ENCODE measurements at regions not wholly inside any gene's neighbourhood (a gene's known extent, or its start where the extent isn't known, plus 50 kb on each side); places are given as distances from the start of the nearest gene placed in this dataset.

- H3K36me3 ChIP-seq = no peaks in the 10 kb centered on the region
Measured at GRCh38 chr2:192885569-192886160, 690.9 kb upstream of the TMEFF2 start.

GRCh38 chr2:192877159-192877558, 682.4 kb upstream of the TMEFF2 start:
- no peak for TF ChIP-seq CTCF (IDR thresholded peaks at IDR 0.05)
- Histone ChIP-seq H3K36me3 (no peaks in the 10 kb centered on the region), H3K4me3 (no peak overlapping the region), H3K4me1 (ENCODE audit: control insufficient read depth in 1 of 2, low read depth in 2 of 2) (no peaks in the 10 kb centered on the region), H3K27ac (no peak overlapping the region), H3K27me3 (replicated peaks; ENCODE audit: insufficient read depth) (no peaks in the 10 kb centered on the region), H3K9me3 (no peaks in the 10 kb centered on the region)
- ATAC-seq (ENCODE audit: insufficient number of reproducible peaks, low FRiP score, low read depth) (no peak), DNase-seq (ENCODE audit: low spot score) (no peak)

More at GRCh38 chr2:192885569-192886160, 690.9 kb upstream of the TMEFF2 start:
- H3K27ac ChIP-seq = no peak overlapping the region
- no peaks in the 10 kb centered on the region for H3K9me3 ChIP-seq
- DNase-seq (ENCODE audit: low spot score) (no peak), ATAC-seq (ENCODE audit: insufficient number of reproducible peaks, low FRiP score, low read depth) (no peak)
- no peak overlapping the region for H3K4me3 ChIP-seq
- H3K27me3 ChIP-seq (replicated peaks; ENCODE audit: insufficient read depth) = no peaks in the 10 kb centered on the region
- H3K4me1 ChIP-seq (ENCODE audit: control insufficient read depth in 1 of 2, low read depth in 2 of 2) = no peaks in the 10 kb centered on the region
- TF ChIP-seq CTCF (IDR thresholded peaks at IDR 0.05) = no peak

GRCh38 chr2:192876698-192877097, 682.0 kb upstream of the TMEFF2 start:
- Histone ChIP-seq H3K9me3 (no peaks in the 10 kb centered on the region), H3K27ac (no peak overlapping the region), H3K36me3 (no peaks in the 10 kb centered on the region), H3K4me1 (ENCODE audit: control insufficient read depth in 1 of 2, low read depth in 2 of 2) (no peaks in the 10 kb centered on the region), H3K4me3 (no peak overlapping the region), H3K27me3 (replicated peaks; ENCODE audit: insufficient read depth) (no peaks in the 10 kb centered on the region)
- TF ChIP-seq CTCF (IDR thresholded peaks at IDR 0.05) = no peak
- DNase-seq (ENCODE audit: low spot score) (no peak), ATAC-seq (ENCODE audit: insufficient number of reproducible peaks, low FRiP score, low read depth) (no peak)

GRCh38 chr2:192854706-192855105, 660.0 kb upstream of the TMEFF2 start:
- no peaks in the 10 kb centered on the region for H3K27me3 ChIP-seq (replicated peaks; ENCODE audit: insufficient read depth)
- no peaks in the 10 kb centered on the region for H3K9me3 ChIP-seq
- H3K36me3 ChIP-seq = no peaks in the 10 kb centered on the region
- no peaks in the 10 kb centered on the region for H3K4me1 ChIP-seq (ENCODE audit: control insufficient read depth in 1 of 2, low read depth in 2 of 2)
- ATAC-seq (ENCODE audit: insufficient number of reproducible peaks, low FRiP score, low read depth) (no peak), DNase-seq (ENCODE audit: low spot score) (no peak)
- H3K27ac ChIP-seq = no peak overlapping the region
- no peak for TF ChIP-seq CTCF (IDR thresholded peaks at IDR 0.05)
- H3K4me3 ChIP-seq = no peak overlapping the region

- no peaks in the 10 kb centered on the region for H3K27me3 ChIP-seq (replicated peaks; ENCODE audit: insufficient read depth)
- TF ChIP-seq CTCF (IDR thresholded peaks at IDR 0.05) = no peak
- H3K36me3 ChIP-seq = no peaks in the 10 kb centered on the region
- DNase-seq (ENCODE audit: low spot score) (no peak), ATAC-seq (ENCODE audit: insufficient number of reproducible peaks, low FRiP score, low read depth) (no peak)
- H3K27ac ChIP-seq = no peak overlapping the region
- H3K4me3 ChIP-seq = no peak overlapping the region
- H3K4me1 ChIP-seq (ENCODE audit: control insufficient read depth in 1 of 2, low read depth in 2 of 2) = no peaks in the 10 kb centered on the region
- H3K9me3 ChIP-seq = no peaks in the 10 kb centered on the region
Measured at GRCh38 chr2:192854031-192854430, 659.3 kb upstream of the TMEFF2 start.

Measured in thoracic aorta (tissue), 2 donors.